Kidney epithelial cell (primary cell): ENCODE measurements at regions not wholly inside any gene's neighbourhood (a gene's known extent, or its start where the extent isn't known, plus 50 kb on each side); places are given as distances from the start of the nearest gene placed in this dataset.

Experiments
- DNase-seq: peaks from one replicate; pipeline ENCODE4 v3.0.0-alpha.2; 2010; ENCODE audit warnings: low read depth
- H3K27me3 ChIP-seq: 2 replicates; pipeline ENCODE4 v1.6.0; 2011; ENCODE audit warnings: low read length; ENCODE audit not compliant: control insufficient read depth, insufficient read depth
- H3K36me3 ChIP-seq: 2 replicates; pipeline ENCODE4 v1.5.1; 2011; ENCODE audit warnings: low read length; ENCODE audit not compliant: control insufficient read depth, insufficient read depth
- H3K4me3 ChIP-seq: 2 replicates; pipeline ENCODE4 v1.5.1; 2011; ENCODE audit warnings: low read depth, mild to moderate bottlenecking, control low read depth, low read length
- CTCF ChIP-seq: IDR thresholded peaks from 2 replicates; pipeline ENCODE4 v1.5.1; 2011; ENCODE audit warnings: mild to moderate bottlenecking, moderate library complexity, low read length, control low read depth, inconsistent platforms; ENCODE audit not compliant: insufficient read depth, poor library complexity, severe bottlenecking

DNA sequence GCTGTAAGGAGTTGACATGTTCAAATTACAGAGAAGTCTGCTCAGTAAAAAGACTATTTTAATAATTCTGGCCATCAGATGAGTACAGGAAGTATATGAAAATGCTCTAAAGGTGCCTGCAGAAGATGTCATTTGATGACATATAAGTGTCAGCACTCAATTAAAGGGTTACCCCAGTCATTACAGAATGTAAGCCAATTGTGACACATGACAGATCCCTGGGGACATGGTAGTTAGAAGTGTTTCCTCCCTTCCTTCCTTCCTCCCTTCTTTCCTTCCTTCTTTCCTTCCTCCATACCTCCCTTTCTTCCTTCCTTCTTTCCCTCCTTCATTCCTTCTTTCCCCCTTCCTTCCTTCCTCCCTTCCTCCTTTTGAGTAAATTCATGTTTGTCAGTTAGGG is 453.0 kb downstream of the RAPGEF2 start:
- Histone ChIP-seq H3K4me3 (no peak overlapping the region), H3K27me3 (no peaks in the 10 kb centered on the region), H3K36me3 (no peaks in the 10 kb centered on the region)
- TF ChIP-seq CTCF, result no peak
- no peak for DNase-seq

DNA sequence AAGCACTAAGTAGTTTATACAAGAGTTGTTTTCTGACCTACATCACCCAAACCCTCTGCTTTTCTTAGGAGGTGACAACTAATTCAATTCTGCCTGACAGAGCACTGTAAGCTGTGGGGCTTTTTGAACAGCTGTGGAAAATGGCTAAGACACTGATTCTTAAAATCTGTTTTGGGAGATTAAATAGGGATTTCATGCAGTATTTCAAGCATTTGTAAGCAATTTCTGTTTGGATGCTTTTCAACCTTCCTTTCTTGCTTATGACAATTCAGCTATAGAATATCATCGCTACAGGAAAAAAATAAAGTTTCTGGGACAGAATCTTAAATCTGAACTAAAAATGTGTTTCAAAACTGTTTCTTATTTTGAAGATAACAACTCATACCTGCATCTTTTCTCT is 459.5 kb downstream of the RAPGEF2 start:
- H3K27me3 ChIP-seq, result no peaks in the 10 kb centered on the region
- no peaks in the 10 kb centered on the region for H3K36me3 ChIP-seq
- DNase-seq, result no peak
- no peak for TF ChIP-seq CTCF
- H3K4me3 ChIP-seq, result no peak overlapping the region

- TF ChIP-seq CTCF, result no peak
- no peak for DNase-seq
- Histone ChIP-seq H3K4me3 (no peak overlapping the region), H3K36me3 (no peaks in the 10 kb centered on the region), H3K27me3 (no peaks in the 10 kb centered on the region)
Measured at GRCh38 chr4:159563257-159563656, 460.4 kb downstream of the RAPGEF2 start.

- no peak for DNase-seq
- no peak for TF ChIP-seq CTCF
- Histone ChIP-seq H3K27me3 (no peaks in the 10 kb centered on the region), H3K36me3 (no peaks in the 10 kb centered on the region), H3K4me3 (no peak overlapping the region)
Measured at GRCh38 chr4:159564615-159565014, 461.7 kb downstream of the RAPGEF2 start.

DNA sequence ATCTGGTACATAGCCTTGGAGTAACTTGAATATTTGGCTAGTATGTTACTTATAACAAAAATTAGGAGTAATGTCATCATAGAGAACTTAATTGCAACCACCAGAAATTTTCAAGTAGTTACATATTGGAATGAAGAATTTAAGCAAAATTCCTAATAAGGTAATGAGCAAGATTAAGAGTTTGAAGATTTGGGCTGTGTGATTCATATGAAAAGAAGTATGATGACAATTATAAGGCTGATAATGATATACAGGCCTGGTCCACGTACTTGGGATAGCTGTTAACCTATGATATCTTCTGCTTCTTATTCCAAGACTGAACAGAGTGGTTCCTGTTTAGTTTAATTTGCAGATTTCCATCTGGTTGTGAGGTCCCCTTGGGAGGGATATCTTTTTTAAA is 463.9 kb downstream of the RAPGEF2 start:
- H3K36me3 ChIP-seq, result no peaks in the 10 kb centered on the region
- TF ChIP-seq CTCF, result no peak
- no peak overlapping the region for H3K4me3 ChIP-seq
- no peak for DNase-seq
- H3K27me3 ChIP-seq, result no peaks in the 10 kb centered on the region

GRCh38 chr4:159577241-159577640 is 474.4 kb downstream of the RAPGEF2 start:
- Histone ChIP-seq H3K4me3 (no peak overlapping the region), H3K27me3 (no peaks in the 10 kb centered on the region), H3K36me3 (no peaks in the 10 kb centered on the region)
- no peak for TF ChIP-seq CTCF
- DNase-seq, result no peak
